GM21526 (cell line): ENCODE measurements at regions not wholly inside any gene's neighbourhood (a gene's known extent, or its start where the extent isn't known, plus 50 kb on each side); places are given as distances from the start of the nearest gene placed in this dataset.
A peak's percentile ranks its signal among the peaks of the same experiment; 100 is the strongest.
"Not testable (repeated sequence)": the region's sequence is repeated elsewhere in the genome, so short reads cannot be mapped to it uniquely, and the experiment has no call there.

ENCODE experiments used
- ATAC-seq: cut with Tn5 transposase; IDR thresholded peaks from one replicate; pipeline ENCODE4 v1.9.1; 2021; ENCODE audit warnings: moderate library complexity; ENCODE audit not compliant: unreplicated experiment, low FRiP score

DNA sequence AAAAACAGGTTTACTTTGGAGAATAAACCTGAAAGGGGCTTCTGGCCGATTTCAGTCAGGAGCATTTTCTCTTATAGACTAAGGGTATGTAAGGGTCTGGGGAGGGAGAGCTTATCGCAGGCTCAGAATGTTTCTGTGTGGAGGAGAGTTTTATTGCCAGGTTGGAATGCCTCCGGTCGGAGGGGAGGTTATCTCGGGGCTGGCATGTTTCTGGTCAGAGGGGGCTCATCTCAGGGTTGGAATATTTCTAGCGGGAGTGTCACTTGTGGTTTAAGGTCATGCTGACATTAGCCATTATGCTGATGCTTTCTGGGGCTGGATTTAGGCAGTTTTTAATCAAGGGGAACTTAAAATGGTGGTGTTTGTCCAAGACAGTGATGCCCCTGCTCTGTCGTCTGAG is 333.6 kb downstream of the METTL4 start:
- ATAC-seq: no peak

DNA sequence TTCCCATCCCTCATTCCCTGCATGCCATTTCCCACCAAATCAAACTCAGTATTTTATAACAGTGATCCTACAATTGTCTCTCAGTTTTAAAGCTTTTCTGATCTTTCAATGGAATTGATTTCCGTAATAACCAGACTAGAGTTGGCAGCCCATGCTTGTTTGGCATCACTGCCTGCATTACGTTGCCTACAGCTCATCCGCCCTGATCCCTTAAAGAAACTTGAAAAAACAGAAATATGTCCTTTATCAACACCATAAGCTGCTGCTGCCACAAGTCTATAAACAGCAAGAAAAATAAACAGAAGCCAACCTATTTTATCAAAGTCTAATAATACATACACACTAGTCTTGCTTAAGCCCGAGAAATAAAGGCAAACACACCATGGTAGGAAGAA is 331.0 kb downstream of the METTL4 start:
- no peak for ATAC-seq

DNA sequence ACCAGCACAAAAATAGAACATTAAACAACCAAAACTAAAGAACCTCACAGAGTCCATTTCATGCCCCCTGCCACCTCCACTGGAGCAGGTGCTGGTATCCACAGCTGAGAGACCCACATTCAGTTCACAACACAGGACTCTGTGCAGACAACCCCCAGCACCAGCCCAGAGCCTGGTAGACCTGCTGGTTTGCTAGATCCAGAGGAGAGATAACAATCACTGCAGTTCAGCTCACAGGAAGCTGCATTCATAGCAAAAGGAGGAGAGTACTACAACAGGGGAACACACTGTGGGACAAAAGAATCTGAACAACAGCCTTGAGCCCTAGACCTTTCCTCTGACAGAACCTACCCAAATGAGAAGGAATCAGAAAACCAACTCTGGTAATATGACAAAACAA is 326.7 kb downstream of the METTL4 start:
- no peak for ATAC-seq

DNA sequence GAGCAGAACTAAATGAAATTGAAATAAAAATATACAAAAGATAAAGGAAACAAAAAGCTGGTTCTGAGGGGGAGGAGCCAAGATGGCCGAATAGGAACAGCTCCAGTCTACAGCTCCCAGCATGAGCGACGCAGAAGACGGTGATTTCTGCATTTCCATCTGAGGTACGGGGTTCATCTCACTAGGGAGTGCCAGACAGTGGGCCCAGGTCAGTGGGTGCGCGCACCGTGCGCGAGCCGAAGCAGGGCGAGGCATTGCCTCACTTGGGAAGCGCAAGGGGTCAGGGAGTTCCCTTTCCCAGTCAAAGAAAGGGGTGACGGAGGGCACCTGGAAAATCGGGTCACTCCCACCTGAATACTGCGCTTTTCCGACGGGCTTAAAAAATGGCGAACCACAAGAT is 324.2 kb downstream of the METTL4 start:
- ATAC-seq: not testable (repeated sequence)

DNA sequence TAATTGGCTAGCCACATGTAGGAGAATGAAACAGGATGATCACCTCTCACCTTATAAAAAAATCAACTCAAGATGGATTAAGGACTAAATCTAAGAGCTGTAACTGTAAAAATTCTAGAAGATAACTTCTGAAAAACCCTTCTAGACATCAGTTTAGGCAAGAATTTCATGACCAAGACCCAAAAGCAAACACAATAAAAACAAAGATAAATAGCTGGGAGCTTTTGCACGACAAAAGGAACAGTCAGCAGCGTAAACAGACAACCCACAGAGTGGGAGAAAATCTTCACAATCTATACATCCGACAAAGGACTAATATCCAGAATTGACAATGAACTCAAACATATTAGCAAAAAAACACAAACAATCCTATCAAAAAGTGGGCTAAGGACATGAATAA is 316.3 kb downstream of the METTL4 start:
- ATAC-seq: no peak

DNA sequence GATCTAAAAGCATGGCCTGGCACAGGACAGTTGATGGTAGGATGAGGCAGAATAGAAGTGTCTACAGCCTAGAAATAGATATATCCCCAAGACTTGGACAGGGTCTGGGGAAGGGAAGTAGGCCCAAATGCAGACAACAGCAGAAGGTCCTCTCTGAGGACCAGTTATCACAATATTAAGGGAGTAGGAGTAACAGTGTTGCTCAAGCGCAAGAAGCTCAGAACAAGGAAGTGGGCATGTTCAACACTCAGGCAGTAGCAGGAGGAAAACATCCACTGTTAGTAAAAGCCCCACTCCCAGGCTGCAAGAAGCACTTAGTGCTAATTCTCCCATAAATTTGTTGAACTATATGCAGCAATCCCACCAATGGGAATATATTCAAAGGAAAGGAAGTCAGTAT is 314.7 kb downstream of the METTL4 start:
- ATAC-seq: no peak

DNA sequence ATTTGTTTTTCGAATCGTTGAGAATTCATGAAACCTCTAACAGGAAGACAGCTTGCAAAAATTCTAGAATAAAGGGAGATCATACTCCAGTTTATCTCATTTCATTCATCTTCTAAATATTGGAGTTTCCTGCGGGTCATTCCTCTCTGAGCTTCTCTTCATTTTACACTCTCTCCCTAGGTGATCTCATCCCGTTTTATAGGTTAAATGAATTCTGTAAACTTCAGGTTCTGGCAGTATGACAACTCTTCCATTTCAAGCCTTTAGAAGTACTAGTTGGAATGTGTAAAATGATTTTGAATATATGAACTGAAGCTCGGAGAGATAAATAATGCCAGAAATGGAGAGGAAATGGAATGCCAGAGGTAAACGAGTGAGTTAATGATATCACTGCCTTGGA is 312.4 kb downstream of the METTL4 start:
- no peak for ATAC-seq

DNA sequence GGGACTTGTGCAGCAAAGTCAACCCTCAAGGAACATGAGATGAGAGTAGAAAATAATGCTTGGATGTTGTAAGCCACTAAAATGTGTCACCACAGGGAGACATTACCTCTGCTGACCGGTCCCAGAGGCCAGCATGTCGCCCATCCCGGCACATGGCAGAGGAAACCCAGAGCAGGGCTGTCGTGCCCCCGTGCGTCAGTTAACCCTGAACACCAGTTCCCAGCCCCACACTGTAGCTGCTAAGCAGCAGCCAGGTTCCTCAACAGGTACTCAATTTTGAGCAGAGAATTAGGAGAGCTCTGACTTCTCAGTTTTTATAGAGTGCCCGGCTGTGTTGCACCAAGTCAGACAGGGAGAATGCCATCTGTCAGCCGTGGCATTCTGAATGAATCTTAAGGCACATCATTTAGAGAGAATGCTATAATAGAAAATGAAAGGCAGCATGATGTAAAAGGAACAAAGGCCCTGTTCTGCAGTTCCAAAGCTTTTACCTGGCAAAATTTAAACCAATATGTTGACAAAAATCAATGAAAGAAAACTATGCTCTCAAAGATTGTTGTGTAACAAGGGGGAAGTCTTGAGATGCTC is 307.9 kb downstream of the METTL4 start:
- no peak for ATAC-seq

DNA sequence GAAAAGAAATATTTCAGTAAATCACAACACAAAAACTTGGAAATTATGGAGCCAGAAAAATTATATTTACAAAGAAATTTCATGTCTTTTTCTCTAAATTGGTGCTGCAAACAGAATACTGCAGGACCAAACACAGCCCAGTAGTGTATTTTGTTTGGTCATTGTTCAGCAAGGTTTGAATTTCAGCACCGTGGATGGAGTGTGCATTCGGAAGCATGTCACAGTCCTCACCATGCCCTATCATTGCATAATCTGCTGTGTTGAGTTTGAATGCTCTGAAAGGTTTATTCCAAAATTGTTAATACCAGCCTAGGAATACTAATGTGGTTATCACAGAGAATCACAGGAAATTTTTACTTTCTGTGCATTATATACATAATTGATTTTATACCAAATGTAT is 296.7 kb downstream of the METTL4 start:
- ATAC-seq: no peak

DNA sequence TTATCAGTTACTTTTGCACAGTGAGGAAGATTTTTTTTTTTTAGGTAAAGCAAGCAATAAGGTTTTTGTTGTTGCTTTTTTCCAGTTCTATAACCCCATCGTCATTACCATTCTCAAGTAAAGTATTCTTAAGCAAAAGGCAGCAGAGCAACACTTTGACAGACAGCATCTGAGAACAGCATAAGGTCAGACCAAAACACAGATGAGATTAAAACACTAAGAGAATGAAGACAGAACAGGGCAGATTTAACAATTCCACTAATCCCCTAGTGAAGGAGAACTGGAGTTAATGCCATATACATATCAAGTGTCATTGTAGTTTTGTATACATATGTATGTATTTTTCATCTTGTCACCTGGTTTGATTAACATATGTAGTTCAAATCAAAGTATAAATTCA is 290.2 kb downstream of the METTL4 start:
- ATAC-seq: no peak

DNA sequence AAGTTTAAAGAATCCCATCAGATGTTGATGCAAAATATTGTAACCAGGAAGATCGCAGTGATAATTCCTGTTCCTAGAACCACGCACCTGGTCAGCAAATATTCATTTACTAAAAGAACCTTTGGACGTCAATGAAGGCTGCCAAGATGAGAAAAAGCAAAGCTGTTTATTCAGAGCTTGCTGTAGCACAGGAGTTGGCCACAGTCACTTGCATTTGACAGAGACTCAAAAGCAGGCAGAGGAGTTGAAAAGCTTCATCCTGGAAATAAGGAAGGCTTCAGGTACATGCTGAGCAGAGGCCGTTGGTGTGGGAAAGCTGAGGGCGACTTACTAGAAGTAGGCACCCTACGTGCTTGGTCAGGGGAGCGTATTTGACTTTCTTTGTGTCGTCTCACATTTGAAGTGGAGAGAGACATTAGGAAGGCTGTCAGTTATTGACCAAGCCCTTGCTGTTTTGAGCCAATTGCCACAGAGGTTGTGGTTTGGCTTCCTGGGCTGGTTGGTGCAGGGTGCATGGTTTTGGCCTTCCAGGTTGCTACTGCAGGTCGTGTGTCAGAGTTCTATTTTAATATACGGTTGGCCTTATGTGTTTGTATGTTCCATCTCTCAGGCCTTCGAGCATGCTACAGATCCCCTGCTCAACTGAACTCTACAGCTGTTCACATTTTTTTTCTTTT is 289.6 kb downstream of the METTL4 start:
- no peak for ATAC-seq

DNA sequence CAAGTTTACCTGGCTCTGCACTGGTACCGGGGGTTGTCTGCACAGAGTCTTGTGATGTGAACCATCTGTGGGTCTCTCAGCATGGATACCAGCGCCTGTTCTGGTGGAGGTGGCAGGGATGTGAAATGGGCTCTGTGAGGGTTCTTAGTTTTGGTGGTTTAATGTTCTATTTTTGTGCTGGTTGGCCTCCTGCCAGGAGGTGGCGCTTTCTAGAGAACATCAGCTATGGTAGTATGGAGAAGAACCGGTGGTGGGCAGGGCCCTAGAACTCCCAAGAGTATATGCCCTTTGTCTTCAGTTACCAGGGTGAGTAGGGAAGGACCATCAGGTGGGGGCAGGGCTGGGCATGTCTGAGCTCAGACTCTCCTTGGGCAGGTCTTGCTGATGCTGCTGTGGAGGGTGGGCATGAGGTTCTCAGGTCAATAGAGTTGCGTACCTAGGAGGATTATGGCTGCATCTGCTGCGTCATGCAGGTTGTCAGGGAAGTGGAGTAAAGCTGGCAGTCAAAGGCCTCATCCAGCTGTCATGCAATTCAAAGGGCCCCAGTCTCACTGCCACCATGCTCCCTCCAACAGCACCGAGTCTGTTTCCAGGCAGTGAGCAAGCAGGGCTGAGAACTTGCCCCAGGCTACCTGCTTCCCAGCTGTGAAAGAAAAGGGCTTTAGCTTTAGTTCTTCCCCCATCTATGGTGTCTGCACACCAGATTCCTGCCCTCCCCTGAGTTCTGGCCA is 278.0 kb downstream of the METTL4 start:
- no peak for ATAC-seq

DNA sequence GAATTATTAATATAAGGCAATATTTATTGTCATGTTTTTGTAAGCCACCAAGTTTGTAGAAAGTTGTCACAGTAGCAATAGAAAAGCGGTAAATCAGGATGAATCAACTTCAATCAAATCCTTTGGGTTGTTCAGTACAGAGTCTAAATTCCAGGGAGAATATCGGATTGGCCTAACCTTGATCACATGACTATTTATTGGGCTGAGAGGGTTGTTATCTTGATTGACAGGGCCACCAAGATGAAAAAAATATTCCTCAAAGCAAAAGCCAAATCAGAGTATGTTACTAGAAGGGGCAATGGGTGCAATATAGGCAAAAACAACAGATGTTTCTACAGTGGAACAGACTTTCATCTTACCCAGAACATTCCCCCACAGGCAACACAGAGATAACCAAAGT is 270.0 kb downstream of the METTL4 start:
- no peak for ATAC-seq

DNA sequence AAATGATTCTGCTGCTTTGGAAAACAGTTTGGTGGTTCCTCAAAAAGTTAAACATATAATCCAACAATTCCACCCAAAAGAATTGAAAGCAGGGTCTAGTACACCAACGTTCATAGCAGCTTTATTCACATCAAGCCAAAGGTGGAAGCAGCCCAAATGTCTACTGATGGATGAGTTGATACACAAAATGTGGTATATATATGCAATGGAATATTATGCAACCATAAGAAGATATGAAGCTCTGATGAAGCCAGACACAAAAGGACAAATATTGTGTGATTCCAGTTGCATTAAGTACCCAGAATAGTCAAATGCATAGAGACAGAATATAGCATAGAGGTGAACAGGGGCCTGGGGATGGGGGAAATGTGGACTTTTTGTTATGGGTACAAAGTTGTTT is 269.3 kb downstream of the METTL4 start:
- no peak for ATAC-seq

DNA sequence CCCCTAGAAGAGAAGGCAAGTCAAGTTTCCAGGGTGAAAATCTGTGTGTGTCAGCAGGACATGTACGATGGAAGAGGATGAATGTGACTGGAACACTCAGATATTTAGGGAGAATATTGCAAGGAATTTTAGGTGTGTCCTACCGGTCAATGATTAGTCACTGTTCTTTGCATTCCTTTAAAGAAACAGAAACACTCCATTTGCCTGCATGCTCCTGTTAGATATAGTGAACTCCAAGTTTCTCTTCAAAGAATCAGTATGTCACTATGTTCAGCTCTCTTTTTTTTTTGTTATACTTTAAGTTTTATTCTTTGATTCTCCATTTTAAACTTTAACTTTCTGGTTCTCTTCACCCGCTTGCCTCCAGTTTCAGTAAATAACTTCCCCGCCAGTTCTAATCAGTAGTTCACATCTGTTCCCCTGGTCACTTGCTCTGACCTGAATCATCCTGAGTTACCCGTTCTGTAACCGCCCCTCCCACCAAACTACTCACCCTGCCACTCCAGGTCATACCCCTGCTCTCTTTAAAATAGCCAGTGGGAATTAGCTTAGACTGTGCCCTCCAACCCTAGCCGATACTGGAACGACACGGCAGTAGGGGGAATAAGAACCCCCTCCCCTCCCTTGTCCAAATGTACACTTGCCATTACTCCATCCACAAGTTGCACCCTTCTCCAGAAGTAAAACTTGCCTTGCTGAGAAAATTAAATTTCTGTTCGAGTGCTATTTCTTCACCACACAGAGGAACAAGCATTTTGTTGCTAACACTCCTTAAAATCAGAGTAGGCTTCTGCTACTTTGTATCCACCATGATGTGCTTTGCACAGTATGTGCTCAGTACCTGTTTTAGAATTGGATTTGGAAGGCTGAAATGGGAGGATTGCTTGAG is 268.4 kb downstream of the METTL4 start:
- no peak for ATAC-seq

DNA sequence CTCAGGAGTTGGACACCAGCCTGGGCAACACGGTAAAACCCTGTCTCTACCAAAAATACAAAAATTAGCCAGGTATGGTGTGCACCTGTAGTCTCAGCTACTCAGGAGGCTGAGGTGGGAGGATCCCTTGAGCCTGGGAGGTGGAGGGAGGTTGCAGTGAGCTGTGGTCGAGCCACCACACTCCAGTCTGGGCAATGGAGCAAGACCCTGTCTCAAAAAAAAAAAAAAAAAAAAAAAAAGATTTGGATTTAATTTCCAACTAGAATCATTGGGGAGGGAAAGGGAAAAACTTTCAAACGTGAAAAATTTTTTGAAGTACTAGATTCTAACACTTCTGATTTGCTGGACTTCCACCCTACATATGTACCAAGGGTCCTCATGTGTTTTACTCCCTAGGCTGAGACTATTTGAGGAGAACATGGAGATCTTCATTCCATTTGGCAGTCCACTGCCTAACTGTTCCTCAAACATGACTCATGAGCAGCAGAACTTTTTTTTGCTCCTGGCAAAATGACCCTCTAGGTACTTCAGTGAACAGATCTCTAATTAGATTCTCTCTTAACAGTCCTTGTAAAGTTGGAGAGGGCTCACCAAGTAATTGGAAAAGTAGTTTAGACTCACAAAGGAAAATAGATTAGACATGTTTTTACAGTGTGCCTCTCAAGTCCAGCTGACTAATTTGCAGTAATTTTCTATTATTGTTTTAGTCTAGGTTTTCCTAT is 267.6 kb downstream of the METTL4 start:
- ATAC-seq: no peak

DNA sequence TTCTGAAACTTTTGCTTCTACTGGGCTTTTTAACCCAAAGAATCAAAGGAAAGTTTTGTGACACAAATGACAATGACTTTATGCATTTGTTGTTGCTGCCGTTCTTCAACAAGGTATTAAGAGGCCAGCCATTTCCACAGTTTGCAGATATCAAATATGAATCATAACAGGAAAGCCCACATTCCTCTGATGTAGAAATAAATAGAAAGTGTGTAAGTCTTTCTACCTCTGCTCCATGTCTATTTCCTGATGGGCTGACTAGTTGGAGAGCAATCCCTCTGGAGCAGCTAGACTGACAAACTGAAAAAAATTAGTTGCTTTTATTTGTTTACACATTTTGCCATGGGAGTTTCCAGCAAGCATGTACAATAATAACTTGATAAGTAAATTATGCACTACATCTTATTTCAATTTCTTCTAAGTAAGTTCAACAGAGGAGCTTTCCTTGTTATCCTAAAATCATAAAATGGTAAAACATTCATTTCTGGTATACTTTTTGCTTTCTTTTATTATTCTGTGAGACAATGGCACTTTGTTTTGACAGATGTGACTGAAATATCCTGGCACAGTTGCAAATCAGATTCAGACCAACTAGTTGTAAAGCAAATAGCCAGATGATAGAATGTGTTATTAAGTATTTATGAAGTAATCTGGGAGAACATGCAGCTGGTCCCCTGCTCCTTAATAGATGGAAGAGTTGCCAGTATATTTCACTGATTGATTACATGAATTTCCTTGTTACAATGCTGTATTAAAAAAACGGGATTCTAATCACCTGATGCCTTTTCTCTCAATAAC is 266.7 kb downstream of the METTL4 start:
- no peak for ATAC-seq

DNA sequence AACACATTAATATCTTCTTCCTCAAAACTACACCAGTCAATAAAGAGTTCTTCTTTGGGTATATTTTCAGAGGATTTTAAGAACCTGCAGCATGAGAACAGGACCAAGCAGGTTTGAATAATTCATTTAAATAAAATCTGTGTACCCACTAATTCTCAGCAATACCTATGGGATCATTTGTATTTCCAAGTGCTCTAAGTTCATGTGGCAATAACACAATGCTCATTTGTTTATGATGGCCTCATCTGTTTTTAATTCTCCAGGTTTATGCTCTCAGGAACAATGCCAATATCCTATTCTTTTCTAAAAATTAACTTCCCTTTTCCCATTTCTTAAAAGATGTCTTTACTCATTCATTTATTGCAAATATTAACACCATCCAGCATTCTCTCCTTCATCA is 264.7 kb downstream of the METTL4 start:
- ATAC-seq: no peak

DNA sequence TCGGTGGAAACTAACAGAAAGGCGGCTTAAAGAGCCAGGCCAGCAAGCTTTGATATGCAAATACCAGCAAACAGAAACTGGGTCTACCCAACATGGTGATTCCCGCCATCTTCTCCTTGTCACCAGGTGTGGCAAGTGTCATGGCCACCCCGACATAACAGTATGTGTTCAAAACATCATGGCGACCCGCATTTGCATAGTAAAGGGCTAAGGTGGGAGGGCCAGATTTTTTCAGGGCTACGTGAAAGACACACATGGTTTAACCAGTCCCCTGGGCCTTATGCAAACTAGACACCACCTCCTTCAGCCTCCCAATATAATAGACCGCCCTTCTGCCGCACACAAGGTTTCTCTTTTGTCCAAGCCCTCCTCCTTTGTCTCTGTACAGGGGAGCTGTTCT is 260.4 kb downstream of the METTL4 start:
- no peak for ATAC-seq

DNA sequence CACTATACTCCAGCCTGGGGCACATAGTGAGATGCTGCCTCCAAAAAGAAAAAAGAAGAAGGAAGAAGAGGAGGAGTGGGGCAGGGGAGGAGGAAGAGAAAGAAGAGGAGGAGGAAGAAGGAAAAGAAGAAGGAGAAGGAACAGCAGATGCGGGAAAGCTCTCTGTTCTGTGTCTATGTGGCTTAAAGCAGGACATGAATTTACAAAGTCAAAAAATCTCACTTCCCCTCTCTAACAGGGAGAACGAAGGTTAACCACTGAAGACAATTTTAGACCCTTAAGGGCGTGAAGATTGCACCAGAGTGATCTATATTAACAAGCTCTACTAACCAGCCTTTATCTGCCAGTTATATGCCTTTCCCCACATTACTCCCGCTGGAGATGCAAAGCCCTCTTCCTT is 258.9 kb downstream of the METTL4 start:
- peak; percentile 51 for ATAC-seq
